Neural progenitor cell (in vitro differentiated cells): ENCODE measurements at regions not wholly inside any gene's neighbourhood (a gene's known extent, or its start where the extent isn't known, plus 50 kb on each side); places are given as distances from the start of the nearest gene placed in this dataset.
"Not testable (repeated sequence)": the region's sequence is repeated elsewhere in the genome, so short reads cannot be mapped to it uniquely, and the experiment has no call there.

Source experiments
- DNase-seq: peaks from one replicate; pipeline ENCODE4 v3.0.0-alpha.2; 2016; ENCODE audit warnings: low spot score
- H2AFZ ChIP-seq: fragments of 200-600 bp; sonication (generic); replicated peaks from 2 replicates; pipeline ENCODE4 v1.6.1; 2016; ENCODE audit warnings: antibody characterized with exemption
- H3F3A ChIP-seq: fragments of 200-600 bp; sonication (generic); 2 replicates; pipeline ENCODE4 v1.6.1; 2016; ENCODE audit warnings: antibody characterized with exemption, low read depth
- H3K27ac ChIP-seq: fragments of 200-600 bp; sonication (generic); 2 replicates; pipeline ENCODE4 v1.5.1; 2016; ENCODE audit warnings: mild to moderate bottlenecking
- H3K27me3 ChIP-seq: fragments of 200-600 bp; sonication (generic); 2 replicates; pipeline ENCODE4 v1.6.1; 2016; ENCODE audit warnings: mild to moderate bottlenecking, moderate library complexity
- H3K36me3 ChIP-seq: fragments of 200-600 bp; sonication (generic); 2 replicates; pipeline ENCODE4 v1.5.1; 2016
- H3K4me1 ChIP-seq: fragments of 200-600 bp; sonication (generic); 2 replicates; pipeline ENCODE4 v1.6.1; 2016; ENCODE audit warnings: mixed run types
- H3K4me2 ChIP-seq: fragments of 200-600 bp; sonication (generic); 2 replicates; pipeline ENCODE4 v1.6.1; 2016
- H3K4me3 ChIP-seq: fragments of 200-600 bp; sonication (generic); 2 replicates; pipeline ENCODE4 v1.5.1; 2016
- H3K79me2 ChIP-seq: fragments of 200-600 bp; sonication (generic); 2 replicates; pipeline ENCODE4 v1.6.1; 2016; ENCODE audit warnings: low read depth
- H3K9ac ChIP-seq: fragments of 200-600 bp; sonication (generic); 2 replicates; pipeline ENCODE4 v1.6.1; 2016
- H3K9me3 ChIP-seq: fragments of 200-600 bp; sonication (generic); 2 replicates; pipeline ENCODE4 v1.5.1; 2016; ENCODE audit warnings: low read depth
- H4K20me1 ChIP-seq: fragments of 200-600 bp; sonication (generic); 2 replicates; pipeline ENCODE4 v1.6.1; 2016; ENCODE audit warnings: low read depth
- H3K27ac Mint-ChIP-seq: 3 replicates; pipeline ENCODE4 v1.8.0; 2021; ENCODE audit warnings: mixed read lengths
- H3K27me3 Mint-ChIP-seq: 2 replicates; pipeline ENCODE4 v1.8.0; 2022; ENCODE audit warnings: low read depth, mild to moderate bottlenecking, inconsistent platforms, moderate library complexity, mixed read lengths; ENCODE audit not compliant: insufficient read depth
- H3K36me3 Mint-ChIP-seq: 3 replicates; pipeline ENCODE4 v1.8.0; 2021; ENCODE audit warnings: mixed read lengths
- H3K4me1 Mint-ChIP-seq: 3 replicates; pipeline ENCODE4 v1.8.0; 2021; ENCODE audit warnings: mixed read lengths
- H3K4me3 Mint-ChIP-seq: 3 replicates; pipeline ENCODE4 v1.8.0; 2021; ENCODE audit warnings: mild to moderate bottlenecking, moderate library complexity, mixed read lengths
- H3K9me3 Mint-ChIP-seq: 3 replicates; pipeline ENCODE4 v1.8.0; 2020; ENCODE audit warnings: mixed read lengths
- EZH2 ChIP-seq: fragments of 200-600 bp; sonication (generic); IDR thresholded peaks from 2 replicates; pipeline ENCODE4 v1.6.1; 2017; ENCODE audit warnings: antibody characterized with exemption, mild to moderate bottlenecking, moderate library complexity
- EZH2phosphoT487 ChIP-seq: fragments of 200-600 bp; sonication (generic); IDR thresholded peaks from 2 replicates; pipeline ENCODE4 v1.6.1; 2017; ENCODE audit warnings: antibody characterized with exemption
- TF ChIP-seq, protein P1 (sequence below): fragments of 200-600 bp; sonication (generic); IDR thresholded peaks from 2 replicates; pipeline ENCODE4 v1.5.1; 2017; ENCODE audit warnings: antibody characterized with exemption, mild to moderate bottlenecking

DNA sequence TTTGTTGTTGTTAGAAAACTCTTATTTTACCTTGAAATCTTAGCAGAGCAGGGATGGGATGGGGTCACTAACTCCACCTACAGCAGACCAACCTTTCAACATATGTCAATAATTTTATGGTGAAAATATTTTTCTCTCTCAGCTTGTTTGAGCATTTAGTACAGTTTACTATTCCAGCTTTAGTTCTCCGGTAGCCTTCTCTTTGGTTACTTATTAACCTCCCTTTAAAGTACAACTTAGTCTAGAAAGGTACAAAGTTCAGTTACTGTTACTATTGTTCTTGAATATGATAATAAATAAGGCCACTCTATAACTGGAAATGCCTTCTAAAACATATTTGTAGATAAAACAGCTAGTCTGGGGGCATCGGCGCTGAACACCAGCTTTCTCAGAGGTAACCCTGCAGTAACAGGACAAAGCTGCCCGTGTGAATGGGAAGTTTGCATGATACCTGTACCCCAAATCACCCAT lies 233.3 kb downstream of the PCSK1 start:
- no peak for TF ChIP-seq EZH2phosphoT487
- no peak for TF ChIP-seq EZH2
- TF ChIP-seq, protein P1, sequence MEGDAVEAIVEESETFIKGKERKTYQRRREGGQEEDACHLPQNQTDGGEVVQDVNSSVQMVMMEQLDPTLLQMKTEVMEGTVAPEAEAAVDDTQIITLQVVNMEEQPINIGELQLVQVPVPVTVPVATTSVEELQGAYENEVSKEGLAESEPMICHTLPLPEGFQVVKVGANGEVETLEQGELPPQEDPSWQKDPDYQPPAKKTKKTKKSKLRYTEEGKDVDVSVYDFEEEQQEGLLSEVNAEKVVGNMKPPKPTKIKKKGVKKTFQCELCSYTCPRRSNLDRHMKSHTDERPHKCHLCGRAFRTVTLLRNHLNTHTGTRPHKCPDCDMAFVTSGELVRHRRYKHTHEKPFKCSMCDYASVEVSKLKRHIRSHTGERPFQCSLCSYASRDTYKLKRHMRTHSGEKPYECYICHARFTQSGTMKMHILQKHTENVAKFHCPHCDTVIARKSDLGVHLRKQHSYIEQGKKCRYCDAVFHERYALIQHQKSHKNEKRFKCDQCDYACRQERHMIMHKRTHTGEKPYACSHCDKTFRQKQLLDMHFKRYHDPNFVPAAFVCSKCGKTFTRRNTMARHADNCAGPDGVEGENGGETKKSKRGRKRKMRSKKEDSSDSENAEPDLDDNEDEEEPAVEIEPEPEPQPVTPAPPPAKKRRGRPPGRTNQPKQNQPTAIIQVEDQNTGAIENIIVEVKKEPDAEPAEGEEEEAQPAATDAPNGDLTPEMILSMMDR: no peak

DNA sequence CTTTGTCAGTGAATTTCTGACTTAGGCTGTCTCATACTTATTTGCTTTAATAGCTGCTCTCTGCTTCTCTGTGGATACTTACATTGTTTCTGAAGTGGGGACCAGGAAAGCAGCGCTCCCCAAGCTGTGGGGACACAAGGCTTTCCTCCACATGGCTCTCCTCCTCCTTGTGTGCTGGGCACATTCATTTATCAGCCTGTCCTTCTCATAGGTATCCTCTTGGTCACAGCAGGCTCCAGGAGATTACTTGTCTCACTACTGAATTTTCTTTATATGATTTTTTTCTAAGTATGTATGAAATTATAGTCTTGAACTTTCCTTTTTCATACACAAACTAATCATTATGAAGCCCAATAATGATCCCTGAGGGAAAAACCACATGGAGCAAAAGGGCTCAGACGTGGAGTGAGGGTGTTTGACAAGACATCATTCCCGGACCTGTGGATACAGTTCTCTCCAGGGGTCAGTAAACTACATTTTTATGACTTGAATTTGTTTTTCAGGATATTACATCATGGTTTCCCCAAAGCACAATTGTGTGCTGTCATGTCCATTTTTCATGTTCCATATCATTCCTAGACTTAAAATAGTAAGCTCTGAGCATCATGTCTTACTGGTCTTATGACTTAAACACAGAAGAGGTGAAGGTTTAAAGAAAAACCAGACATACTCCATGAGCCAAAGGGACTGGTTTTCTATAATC lies 234.5 kb downstream of the PCSK1 start:
- no peak overlapping the region for H3K4me3 Mint-ChIP-seq
- H3K27me3 ChIP-seq: no peaks in the 10 kb centered on the region
- no peaks in the 10 kb centered on the region for H3K36me3 Mint-ChIP-seq
- H4K20me1 ChIP-seq: no peaks in the 10 kb centered on the region
- no peak overlapping the region for H3K4me2 ChIP-seq
- no peaks in the 10 kb centered on the region for H3K9me3 ChIP-seq
- no peak overlapping the region for H2AFZ ChIP-seq
- no peaks in the 10 kb centered on the region for H3K4me1 ChIP-seq
- H3K4me1 Mint-ChIP-seq: no peaks in the 10 kb centered on the region
- H3K9me3 Mint-ChIP-seq: no peaks in the 10 kb centered on the region
- H3F3A ChIP-seq: no peaks in the 10 kb centered on the region
- H3K4me3 ChIP-seq: no peak overlapping the region
- H3K27me3 Mint-ChIP-seq: no peaks in the 10 kb centered on the region
- H3K36me3 ChIP-seq: no peaks in the 10 kb centered on the region
- H3K79me2 ChIP-seq: no peaks in the 10 kb centered on the region
- DNase-seq: no peak
- H3K27ac Mint-ChIP-seq: no peak overlapping the region
- H3K27ac ChIP-seq: no peak overlapping the region
- no peak overlapping the region for H3K9ac ChIP-seq
- no peak for TF ChIP-seq EZH2phosphoT487
- TF ChIP-seq, protein P1: no peak
- TF ChIP-seq EZH2: no peak

More for the DNA sequence above, 233.3 kb downstream of the PCSK1 start:
- Mint-ChIP-seq H3K27ac (no peak overlapping the region), H3K4me3 (no peak overlapping the region), H3K9me3 (no peaks in the 10 kb centered on the region), H3K36me3 (no peaks in the 10 kb centered on the region), H3K4me1 (no peaks in the 10 kb centered on the region), H3K27me3 (no peaks in the 10 kb centered on the region)
- H4K20me1 ChIP-seq: no peaks in the 10 kb centered on the region
- H3K36me3 ChIP-seq: no peaks in the 10 kb centered on the region
- H2AFZ ChIP-seq: no peak overlapping the region
- no peaks in the 10 kb centered on the region for H3F3A ChIP-seq
- no peaks in the 10 kb centered on the region for H3K79me2 ChIP-seq
- no peaks in the 10 kb centered on the region for H3K27me3 ChIP-seq
- H3K4me3 ChIP-seq: no peak overlapping the region
- H3K9me3 ChIP-seq: no peaks in the 10 kb centered on the region
- H3K9ac ChIP-seq: no peak overlapping the region
- H3K27ac ChIP-seq: no peak overlapping the region
- no peak for DNase-seq
- H3K4me2 ChIP-seq: no peak overlapping the region
- H3K4me1 ChIP-seq: no peaks in the 10 kb centered on the region

DNA sequence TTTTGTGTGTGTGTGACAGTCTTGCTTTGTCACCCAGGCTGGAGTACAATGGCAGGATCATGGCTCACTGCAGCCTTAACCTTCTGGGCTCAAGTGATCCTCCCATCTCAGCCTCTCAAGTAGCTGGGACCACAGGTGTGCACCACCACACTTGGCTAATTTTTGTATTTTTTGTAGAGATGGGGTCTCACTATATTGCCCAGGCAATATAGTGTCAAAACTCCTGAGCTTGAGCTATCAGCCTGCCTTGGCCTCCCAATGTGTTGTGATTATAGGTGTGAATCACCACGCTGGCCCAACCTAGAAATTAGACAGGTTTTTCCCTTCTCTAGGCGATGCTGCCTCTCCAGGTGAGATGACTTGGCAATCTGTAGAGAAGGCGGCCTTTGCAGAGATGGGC lies 235.3 kb downstream of the PCSK1 start:
- not testable (repeated sequence) for H3K36me3 ChIP-seq, H3K9me3 ChIP-seq, H3K9me3 Mint-ChIP-seq, H3K4me1 ChIP-seq, H3K27me3 Mint-ChIP-seq, DNase-seq, H3K4me3 ChIP-seq, H3F3A ChIP-seq, H4K20me1 ChIP-seq, H3K27ac ChIP-seq, H3K79me2 ChIP-seq, H3K4me1 Mint-ChIP-seq, H3K4me2 ChIP-seq, H3K27me3 ChIP-seq, H3K4me3 Mint-ChIP-seq, H3K9ac ChIP-seq, H2AFZ ChIP-seq, H3K36me3 Mint-ChIP-seq, H3K27ac Mint-ChIP-seq

DNA sequence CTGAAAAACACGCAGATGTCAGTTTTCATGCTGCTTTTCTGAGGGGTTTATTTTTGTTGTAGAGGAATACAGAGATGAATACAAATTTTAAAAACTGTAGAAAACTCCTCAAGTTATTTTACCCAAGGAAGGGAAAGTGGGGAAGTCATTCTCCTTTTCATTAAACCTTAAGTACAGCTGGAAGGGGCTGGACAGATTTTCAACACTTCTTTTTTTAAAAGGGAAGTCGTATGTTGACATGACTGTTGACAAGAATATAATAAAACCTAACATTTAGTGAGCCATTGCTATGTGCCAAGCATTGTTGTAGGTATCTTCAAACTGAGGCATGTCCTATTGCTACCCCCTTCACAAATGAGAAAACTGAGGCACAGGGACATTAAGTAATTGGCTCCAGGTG lies 235.7 kb upstream of the ELL2 start:
- Histone ChIP-seq H3F3A (no peaks in the 10 kb centered on the region), H3K79me2 (no peaks in the 10 kb centered on the region), H3K9ac (no peak overlapping the region), H3K4me1 (no peaks in the 10 kb centered on the region), H3K36me3 (no peaks in the 10 kb centered on the region), H3K27ac (no peak overlapping the region), H2AFZ (no peak overlapping the region), H3K27me3 (no peaks in the 10 kb centered on the region), H4K20me1 (no peaks in the 10 kb centered on the region), H3K4me2 (no peak overlapping the region), H3K4me3 (no peak overlapping the region), H3K9me3 (no peaks in the 10 kb centered on the region)
- Mint-ChIP-seq H3K9me3 (no peaks in the 10 kb centered on the region), H3K27me3 (no peaks in the 10 kb centered on the region), H3K4me1 (no peaks in the 10 kb centered on the region), H3K27ac (no peak overlapping the region), H3K36me3 (no peaks in the 10 kb centered on the region), H3K4me3 (no peak overlapping the region)
- TF ChIP-seq, protein P1: no peak
- no peak for TF ChIP-seq EZH2phosphoT487
- TF ChIP-seq EZH2: no peak
- DNase-seq: no peak
